Left colon (tissue), 2 donors: ENCODE measurements at regions not wholly inside any gene's neighbourhood (a gene's known extent, or its start where the extent isn't known, plus 50 kb on each side); places are given as distances from the start of the nearest gene placed in this dataset.

Experiments
- ATAC-seq: fragments of 200-7000 bp; cut with Tn5 transposase; one replicate; pipeline ENCODE4 v1.9.1; 2020; ENCODE audit warnings: mild to moderate bottlenecking, moderate library complexity
- DNase-seq, 2 donors: peaks; one replicate each; pipeline ENCODE4 v3.0.0-alpha.2; 2020
- intact Hi-C, 2 donors: fragments of 100-400 bp; cut with DNase I in 1 of 2; cut with micrococcal nuclease in 1 of 2; formaldehyde crosslinking; loops; one replicate each; pipeline versions ENCODE4 v1.11.2 to v1.14.0; 2022; cut with DNase I, micrococcal nuclease
- donor health status: DM: no; HTN: no; CAD: no.
- donor health status: DM: yes; HTN: yes; CAD: no.

DNA sequence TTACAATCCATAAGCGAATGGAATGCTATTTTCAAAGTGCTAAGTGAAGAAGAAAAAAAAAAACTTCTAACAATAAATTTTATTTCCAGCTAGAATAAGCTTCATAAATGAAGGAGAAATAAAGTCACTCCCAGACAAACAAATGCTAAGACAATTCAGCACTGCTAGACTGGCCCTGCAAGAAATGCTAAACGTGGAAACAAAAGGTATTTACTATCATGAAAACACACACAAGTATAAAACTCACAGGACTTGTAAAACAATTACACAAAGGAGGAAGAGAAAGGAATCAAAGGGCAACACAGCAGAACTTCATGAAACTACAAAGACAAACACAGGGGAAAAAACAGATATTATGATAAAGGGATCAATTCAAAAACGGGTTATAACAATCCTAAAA lies 85.8 kb upstream of the NELL2 start:
- DNase-seq: no peak
- ATAC-seq: peak; percentile 91
- intact Hi-C loops: no loop called here

DNA sequence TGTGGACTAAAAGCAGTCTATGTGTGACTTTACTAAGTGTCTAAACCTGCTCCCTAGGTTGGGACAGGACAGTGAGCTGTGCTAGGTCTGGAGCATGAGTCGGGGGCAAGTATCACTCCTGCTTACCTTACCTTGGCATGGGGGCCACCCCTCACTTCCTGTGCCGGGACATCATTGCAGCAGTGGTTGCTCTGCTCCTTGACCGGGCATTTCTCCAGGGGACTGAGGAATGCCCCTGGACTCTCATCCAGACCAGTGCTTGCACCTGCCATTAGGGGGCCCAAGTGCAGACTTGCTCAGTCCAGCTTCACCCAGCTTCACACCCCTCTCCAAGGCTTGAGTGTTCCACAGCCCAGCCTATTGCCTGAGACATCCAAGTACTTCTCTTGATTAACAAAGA lies 84.7 kb upstream of the NELL2 start:
- intact Hi-C loops: no loop called here
- ATAC-seq (no peak), DNase-seq (no peak)

DNA sequence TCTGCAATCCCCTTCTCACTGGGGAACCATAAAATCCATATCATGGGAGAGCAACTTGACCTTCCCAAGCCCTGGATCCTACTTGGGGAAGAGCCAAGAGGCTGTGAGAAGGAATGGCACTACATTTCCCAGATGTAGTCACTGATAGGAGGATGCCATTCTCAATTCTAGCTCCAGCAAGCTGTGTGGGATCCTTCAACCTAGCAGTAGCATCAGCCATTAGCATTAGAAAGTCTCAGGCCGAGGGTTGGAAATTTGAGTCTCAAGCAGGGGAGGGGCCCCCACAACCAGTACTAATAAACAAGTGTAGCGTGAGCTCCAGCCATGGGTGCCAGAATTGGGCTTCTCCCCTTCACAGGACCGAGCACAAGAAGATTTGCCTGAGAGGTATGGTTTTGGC lies 84.3 kb upstream of the NELL2 start:
- DNase-seq (no peak), ATAC-seq (no peak)
- intact Hi-C loops: no loop called here

DNA sequence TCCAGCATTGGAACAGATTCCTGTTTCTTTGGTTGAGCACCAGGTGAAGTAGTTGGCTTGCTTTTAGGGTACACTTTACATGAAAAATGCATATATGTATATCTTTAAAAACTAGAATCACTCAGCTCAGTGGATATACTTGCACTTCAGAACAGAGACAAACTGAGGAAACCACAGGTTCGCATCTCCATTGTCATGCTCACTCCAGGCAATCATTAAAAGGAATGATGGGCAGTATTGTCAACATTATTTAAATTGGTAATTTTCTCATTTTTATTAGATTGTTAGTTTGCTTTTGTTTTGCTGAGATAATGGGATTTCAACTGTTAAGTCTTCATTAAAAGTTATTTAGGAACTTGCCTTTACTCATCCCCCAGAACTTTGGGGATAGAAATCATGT lies 71.0 kb upstream of the NELL2 start:
- DNase-seq: no peak
- intact Hi-C loops: no loop called here
- ATAC-seq: no peak

DNA sequence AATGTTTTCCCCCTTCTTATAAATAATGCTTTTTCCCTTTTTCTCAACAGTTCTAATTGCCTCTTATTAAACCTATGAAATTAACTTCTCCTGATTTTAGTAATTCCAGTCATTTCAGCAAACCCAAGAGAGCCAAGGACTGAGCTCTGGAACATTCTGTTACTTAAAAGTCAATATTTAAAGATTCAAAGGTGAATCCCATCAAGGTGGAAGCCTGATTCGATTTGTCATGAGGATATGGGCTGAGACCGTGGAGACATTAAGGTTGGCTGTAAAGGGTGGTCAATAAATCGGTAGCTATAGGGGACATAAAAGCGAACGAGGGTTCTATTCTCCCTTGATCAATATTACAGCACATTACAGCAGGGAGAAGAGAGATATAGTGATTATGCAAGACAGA lies 66.6 kb upstream of the NELL2 start:
- no peak for ATAC-seq
- no peak for DNase-seq
- intact Hi-C loops: no loop called here

DNA sequence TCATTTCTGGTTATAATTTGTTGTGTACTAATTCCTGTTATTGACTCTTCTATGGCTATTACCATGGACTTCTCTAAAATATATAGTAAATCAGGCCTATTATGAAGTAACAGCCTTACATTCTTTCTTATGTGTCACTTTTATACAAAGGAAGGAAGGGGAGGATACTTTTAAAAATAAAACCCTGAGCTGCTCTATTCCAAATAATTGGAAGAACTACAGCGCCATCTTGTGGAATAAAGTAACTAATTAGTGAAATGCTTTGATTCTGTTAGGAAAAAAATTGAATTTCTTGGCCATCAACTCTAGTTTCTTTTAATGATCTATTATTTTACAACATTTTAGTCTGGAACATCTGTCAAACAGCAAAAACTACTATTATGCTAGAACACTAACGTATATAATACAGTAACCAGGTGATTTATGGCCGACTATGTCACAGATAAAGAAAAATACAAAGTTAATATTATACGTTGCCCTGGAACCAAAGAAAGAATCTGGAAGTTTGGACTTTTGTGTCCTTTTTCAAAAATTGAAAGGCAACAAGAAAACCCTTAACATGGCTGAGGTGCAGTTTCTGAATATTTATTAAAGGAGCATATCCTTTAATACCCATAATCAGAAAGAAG lies 55.0 kb upstream of the NELL2 start:
- intact Hi-C loops: no loop called here
- ATAC-seq: peak; percentile 41
- DNase-seq: no peak

DNA sequence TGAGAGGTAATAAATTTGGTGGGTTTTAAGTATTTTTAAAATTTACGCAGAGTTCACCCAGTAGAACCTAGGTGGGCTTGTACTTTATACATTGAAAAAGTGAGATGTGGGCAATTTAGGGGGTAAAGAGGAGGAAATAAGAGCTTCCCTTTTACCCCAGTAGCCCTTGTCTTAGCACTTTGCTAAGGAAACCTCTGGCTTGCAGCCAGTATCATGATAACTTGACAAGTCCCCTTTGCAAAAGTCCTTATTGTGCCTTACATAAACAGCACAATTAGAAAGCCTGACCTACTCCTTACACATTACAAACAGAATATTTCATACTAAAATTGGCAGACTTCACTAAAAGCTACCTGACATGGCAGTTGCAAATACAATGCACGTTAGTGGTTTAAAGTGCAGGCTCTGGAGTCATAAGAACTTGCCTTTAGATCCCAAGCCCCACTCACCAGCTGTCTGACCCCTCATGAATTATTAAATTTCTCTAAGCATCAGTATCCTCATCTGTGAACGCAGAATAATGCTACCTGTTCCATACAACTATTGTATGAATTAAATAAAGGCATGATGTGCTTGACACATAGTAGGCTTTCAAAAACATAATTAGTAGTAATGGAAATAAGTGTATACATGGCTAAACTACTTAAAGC lies 53.2 kb upstream of the NELL2 start:
- DNase-seq (no peak), ATAC-seq (no peak)
- intact Hi-C loops: loop anchor here in 1 of 2 donors (10.0 kb wide), 1 partner anchor 915 kb away; no protein-coding TSS in a partner anchor
